Medulla oblongata (tissue), 1 donor: ENCODE measurements at regions not wholly inside any gene's neighbourhood (a gene's known extent, or its start where the extent isn't known, plus 50 kb on each side); places are given as distances from the start of the nearest gene placed in this dataset.

Source experiments
- DNase-seq: peaks from one replicate; pipeline ENCODE4 v3.0.0-alpha.2; 2015; ENCODE audit errors: extremely low spot score

DNA sequence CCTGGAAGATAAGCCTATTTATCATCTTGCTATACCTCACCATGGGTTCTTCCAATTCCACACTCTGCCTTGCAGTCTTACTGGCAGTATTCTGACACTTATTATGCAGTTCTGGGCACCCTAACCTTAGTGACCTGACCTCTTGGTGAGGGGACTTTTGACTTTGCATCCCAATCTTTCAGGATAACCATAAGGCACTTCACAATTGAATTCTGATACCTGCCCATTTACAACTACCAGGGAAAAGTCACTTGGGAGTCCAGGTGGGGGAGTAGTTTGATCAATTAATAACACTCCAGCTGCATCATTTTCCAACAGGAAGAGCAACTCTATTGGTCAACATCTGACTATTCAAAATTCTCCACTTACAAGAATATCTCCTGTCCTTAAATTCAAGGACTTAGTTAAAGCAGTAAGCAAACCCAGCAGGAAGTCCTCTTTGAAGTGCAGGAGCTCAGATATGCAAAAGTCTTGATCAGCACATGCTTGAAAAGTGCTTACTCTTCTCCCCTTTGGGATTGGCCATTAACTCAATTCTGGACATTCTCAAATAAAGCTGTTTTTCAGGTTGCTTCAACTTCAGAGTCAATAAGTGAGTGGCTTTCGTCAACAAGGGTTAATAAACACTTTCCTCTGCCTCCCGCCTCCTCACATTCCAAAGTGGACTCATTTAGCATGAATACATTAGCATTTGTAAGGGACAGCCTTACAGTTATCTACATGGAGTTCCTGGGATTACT, 177.4 kb upstream of the NRIP1 start:
- DNase-seq = no peak

DNA sequence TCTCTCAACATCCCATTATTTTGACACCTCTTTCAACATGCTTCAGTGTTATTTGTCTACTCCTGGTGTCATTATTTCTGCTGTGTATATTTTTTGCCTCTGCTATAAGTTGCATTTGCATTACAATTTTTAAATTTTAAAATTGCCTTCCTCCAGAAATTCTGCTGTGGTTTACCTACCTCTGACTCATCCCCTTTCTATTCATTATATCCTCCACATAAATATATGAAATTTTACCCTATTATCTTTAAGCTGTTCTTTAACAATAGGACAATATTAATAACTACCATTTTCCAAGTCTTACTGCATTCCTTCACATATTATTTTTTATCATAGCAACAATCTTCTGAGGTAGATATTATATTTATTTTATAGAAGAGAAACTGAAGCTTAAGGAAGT, 178.1 kb upstream of the NRIP1 start:
- DNase-seq = no peak

DNA sequence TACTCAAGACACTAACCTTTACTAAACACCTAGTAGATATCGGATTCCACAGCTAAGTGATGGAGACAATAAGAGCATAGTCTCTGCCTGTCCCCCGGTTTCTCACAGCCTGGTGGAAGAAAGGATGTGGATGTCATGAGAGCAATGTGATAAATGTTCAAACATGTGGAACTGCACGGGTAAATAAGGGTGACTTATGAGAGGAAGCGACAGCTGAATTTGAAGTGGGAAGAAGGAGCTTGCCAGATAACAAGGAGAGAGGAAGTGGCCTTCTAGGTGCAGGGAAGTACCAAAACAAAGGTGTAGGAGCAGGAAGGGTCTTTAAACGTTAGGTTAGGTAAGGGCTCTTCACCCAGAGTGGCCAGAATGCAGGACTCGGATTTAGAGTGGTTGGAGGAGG, 178.6 kb upstream of the NRIP1 start:
- DNase-seq = no peak

DNA sequence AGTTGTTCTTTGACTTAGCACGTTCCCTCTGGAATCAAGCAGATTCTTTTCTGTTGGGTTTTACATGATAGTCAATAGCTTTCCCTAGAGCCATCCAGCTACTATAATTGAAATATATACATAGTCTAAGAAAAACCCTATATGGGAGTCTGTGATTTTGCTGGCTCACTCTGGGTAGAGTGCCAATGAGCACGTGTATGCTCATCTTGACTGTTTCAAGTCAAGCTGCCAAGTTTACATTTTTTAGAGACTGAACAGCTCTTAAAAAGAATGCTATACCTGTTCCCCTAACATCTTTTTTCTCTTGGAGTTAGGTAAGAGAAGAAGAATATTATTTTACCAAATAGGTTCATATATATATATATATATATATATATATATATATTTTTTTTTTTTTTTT, 182.8 kb upstream of the NRIP1 start:
- no peak for DNase-seq

DNA sequence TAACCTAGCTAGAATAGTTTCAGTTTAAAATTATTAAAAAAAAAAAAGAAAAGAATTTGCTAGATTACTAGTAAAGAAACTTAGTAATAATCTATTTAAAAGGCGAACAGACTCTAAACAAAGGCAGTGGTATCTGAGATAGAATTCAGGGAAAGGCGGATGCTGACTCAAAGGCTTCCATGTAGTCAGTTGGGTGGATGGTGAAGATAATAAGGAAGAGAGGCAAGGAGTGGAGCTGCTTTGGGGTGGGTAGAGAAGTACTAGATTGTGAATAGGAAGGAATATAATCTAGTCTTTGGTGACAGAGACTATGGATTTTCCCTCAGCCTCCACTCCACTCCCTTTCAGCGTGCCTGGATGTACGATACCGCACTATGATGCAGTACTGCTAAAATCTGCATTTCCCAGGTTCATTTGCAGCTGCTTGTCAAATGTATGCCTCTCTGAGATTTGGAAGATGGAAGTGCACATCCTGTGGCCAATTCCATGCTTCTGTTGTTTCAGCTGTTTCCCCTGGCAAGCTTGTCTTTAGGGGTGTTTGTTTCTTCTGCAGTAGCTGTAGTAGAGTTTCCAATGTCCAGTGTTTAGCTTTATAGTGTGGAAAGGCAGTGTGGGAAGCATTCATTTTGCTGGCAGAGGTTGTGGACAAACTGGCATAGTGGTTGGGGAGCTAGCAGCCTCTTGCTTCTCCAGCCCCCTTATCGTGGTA, 184.6 kb upstream of the NRIP1 start:
- no peak for DNase-seq

DNA sequence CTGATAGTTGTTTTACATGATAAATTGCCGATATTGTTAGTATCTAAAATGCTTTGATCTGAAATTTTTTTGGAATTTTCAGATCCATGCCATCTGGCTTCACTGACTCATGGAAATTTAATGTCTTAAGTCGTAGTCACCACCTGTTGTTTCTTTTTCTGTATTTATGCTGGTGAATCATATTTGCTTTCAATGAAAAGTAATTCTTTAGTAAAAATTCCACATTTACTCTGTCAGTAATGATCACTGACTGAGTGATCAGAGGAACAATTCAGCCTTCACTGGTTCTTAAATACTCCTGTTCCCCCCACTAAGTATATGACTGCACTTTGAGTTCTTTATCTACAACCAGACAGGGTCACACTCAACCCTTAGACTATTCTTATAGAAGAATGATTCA, 185.6 kb upstream of the NRIP1 start:
- no peak for DNase-seq

DNA sequence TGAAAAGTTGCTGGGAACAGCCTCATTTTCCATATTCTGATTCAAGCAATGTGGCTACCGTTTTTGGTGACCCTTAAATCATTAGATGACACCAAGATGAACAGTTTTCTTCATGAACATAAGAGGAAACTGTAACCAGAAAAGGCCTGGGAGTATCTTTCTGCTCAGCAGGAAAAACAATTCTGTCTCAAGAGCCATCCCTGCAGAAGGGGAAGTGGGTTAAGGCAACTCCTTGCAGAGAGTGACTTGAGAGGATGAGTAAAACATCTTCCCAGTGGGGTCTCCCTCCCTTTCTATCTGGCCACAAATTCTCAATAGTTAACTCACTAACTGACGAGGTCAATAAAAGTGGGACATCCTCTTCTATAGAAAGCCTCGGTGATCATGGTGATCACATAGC, 187.6 kb upstream of the NRIP1 start:
- no peak for DNase-seq

DNA sequence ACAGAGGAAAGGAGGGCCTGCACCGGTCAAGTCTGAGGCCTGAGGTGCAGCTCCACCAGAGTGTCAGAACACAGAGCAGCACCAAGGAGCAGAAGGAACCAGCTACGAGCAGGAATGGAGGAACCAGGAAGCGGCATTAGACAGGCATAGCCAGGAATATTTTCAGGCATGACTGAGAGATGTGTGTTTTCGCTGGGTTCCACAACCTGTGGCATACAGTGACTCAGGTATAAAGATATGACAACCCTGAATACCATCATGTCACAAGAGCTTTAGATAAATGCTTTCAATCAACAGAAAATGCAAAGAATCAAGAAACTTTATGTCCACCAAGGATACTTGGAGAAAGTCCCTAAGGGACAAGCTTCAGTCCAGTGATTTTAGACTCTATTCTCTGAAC, 189.3 kb upstream of the NRIP1 start:
- no peak for DNase-seq

DNA sequence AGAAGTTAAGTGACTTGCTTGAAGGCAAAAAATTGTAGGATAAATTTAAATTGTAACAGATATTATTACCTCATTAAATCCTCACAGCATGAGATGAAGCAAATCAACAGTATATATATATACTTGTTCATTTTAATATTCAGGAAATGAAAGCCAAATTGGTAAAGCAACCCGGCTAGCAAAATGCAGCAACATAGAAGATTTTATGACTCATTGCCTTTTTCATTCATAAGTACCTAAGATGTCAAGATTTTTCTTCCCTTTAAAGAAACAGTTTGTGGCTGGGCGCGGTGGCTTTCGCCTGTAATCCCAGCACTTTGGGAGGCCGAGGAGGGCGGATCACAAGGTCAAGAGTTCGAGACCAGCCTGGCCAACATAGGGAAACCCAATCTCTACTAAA, 190.5 kb upstream of the NRIP1 start:
- no peak for DNase-seq

DNA sequence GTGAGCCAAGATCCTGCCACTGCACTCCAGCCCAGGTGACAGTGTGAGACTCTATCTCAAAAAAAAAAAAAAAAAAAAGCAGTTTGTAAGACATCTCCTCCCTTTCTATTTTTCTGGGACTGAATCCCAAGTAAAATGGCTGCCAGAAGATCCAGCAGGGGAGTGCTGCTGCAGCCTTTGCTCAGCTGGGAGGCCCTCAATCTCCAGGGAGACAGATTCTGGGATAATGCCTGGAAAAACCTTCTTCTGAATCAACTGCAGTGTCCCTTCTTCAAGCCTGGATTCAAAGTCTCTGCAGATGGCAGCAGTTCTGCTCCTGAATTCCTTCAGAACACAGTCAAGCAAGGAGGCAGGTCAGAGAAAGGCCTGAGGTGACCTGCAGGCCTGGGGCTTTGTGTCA, 191.0 kb upstream of the NRIP1 start:
- peak; percentile 56 for DNase-seq

DNA sequence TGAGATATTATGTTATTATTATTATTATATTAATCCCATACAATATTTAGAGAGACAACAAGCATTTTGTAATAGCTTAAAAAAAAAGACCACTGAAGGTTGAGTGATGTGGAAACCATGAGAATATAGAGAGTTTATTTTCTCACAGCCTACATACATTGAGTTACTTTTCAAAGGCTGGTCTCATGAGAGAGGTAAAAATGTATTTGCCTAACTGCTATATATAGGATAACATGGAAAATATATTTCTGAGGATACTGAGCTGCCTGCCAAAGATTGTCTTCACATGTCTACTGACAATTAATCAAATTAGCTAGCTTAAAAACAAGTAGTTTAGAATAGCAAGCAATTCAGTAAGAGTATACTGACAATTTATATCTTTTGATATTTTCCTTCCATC, 192.2 kb upstream of the NRIP1 start:
- DNase-seq = no peak

DNA sequence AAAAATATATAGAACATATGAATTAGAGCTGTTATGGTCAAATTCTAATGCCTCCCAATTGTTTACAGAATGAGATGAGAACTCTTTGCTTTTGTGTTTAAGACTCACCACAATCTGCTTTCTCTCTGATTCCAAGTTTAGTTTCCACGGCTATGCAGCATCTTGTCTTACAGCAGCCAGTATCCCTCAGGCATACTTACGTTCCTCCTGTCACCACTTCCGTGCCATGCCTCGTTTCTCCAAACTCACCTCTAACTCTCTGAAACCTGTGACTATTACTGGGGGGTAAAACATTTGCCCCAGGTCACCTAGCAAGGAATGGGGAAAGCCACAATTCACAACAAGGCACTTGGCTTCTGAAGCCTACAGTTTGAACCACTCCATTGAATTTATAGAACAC, 192.8 kb upstream of the NRIP1 start:
- DNase-seq = no peak

DNA sequence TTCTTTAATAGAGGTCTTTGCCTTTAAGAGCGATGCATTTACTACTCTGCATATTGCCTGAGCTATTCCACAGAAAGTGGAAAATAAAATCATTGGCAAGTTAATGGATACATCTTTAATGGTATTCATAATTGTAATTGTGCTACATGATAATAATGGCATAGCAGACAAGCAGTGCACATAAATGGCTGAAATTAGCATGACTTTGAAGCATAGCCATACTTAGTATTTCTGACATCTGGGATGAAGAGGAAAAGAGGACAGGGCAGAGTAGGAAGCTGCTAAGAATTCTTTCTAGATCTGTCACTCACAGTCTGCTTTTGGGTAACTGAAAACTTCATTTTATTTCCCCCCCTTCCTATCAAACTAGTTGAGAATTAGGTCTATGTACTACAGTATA, 195.0 kb upstream of the NRIP1 start:
- DNase-seq = no peak

DNA sequence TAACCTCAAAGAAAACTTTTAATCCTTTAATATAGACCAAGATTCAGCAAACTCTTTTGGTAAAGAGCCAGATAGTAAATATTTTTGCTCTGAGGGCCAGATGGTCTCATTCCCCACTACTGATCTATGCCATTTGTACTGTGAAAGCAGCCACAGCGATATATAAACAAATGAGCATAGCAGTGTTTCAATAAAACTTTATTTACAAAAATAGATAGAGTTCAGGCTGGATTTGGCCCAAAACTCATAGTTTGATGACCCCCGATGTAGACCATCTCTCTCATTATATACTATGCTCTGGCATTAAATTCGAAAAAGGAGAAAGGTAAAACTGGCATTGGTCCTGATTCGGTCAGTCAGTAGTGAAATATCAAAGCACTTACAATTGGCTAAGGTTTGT, 195.8 kb upstream of the NRIP1 start:
- no peak for DNase-seq

DNA sequence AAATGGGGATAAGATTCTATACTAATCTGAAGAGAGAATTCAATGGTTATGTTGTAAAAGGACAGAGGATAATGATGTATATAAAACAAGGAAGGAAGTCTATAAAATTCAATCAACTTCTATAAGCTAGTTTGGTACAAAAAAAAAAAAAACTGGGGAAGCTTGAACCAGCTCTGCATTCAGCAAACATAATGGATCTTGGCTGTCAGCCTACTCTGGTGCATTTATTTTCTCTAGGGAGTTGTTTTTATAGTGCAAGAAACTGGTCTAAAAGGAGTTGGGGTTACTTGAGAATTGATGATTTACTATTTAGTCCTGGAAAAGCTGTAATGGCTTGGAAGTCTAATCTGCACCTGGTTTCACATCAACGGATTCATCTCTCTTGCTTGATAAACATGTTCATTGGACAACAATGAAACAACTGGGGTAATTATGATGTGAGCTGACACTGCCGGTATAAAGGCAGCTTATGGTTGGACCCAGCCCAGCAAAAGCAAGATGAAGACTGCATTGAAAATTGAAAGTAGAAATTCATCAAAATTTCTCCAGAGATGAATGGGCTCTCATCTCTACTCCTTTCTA, 199.4 kb upstream of the NRIP1 start:
- DNase-seq = no peak

DNA sequence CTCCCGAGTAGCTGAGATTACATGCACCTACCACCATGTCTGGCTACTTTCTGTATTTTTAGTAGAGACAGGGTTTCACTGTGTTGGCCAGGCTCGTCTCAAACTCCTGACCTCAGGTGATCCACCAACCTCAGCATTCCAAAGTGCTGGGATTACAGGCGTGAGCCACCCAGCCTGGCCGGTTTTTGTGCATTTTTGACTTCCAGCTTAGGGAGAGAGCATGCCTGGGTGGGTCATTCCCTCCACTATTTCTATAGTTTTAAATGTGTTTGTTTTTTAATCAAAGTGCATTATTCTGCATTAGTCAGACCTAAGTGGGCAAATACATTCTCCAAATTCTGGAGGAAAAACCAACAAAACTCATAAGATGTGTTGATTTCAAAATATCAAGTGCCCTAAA, 207.4 kb upstream of the NRIP1 start:
- DNase-seq = no peak

DNA sequence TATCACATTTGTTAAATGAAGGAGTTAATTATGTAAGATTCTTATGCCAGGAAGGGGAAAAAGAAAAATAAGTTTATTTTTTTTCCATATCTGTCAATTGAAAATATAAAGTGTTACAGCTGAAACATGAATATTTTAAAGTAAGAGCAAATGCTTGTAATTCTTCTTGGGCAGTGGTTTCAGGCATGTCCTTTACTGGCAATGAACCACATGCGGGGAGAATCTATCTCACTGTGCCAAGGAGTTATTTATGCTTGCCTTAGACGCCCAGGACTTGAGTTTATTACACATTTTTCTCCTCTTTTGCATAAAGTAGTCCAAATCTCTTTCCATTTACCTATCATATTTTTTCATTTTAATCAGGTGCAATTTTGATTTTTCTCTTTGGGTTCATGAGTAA, 207.8 kb upstream of the NRIP1 start:
- no peak for DNase-seq

DNA sequence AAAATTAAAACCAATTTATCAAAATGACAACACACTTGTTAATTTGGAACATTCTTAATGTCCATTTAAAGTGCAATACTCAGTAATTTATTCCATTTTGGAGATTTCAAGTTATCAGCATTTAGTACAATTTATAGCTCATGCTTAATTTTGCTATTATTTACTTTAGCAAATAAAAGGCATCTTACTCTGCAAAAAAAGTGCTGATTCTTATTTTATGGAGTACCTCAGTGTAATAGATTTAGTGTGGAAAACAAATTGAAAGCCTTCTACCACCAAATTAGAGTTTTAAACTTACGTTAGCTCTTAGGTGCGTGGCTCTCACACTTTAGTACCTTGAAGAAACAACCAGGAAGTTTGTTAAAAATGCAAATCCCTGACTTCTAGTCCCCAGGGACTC, 208.4 kb upstream of the NRIP1 start:
- no peak for DNase-seq

DNA sequence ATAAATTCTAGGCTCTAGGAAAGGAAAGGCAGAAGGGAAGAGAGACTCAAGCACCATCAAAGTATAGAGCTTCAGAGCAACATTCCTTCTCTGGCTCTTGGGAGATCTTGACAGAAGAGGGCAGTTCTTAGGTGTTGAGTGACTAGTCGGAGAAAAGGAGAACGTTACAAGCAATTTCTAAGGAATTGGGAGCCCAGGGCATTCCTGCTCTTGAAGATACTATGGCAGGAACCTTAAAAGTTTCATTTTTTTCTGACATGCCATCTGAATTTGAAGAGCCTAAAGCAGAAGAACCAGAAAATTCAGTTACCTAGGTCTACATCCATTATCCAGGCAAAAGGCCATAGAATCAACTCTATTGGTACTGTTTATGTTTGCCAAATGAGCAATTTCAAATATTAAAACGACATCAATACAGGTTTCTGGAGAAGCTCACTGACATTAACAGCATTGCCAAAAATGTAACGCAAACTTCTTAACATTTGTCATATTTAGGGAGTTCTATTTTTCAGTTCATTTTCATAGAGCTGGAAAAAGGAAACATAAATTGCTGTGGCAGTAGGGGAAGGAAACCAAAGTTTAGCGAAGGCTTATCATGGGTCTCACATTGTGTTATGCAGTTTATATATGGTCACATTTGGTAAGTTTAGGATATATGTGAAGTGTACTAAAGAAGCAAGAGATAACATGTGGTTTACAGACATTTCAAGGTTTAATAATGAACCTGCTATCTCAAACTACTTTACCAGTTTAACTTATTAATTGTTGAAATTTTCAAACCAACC, 210.1 kb upstream of the NRIP1 start:
- DNase-seq = no peak

DNA sequence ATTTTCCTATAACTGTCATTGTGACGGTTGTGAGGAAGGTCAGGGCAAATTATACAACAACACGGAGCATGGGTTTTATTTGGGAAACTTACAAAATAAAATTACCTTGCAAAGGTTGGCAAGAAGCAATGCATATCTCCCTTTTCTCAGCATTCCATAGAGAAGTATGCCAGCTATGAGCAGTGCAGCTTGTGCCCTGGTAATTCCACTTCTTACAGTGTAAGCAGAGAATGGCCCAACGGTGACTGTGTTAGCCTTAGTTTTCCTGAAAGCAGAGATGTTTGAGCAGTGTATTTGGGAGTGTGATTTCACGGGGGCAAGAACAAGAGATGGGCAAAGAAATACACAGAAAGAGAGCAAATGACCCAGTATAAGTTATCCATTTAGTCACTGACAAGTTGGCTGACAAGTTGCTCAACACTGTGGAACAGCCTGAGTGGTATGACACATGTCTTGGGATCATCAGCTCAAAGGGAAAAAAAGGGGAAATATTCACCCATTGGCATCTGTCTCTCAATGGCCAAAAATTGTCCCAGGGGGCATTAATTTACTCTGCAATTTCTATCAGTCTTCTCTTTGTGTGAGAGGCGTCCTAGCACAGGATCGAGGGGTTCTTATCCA, 210.9 kb upstream of the NRIP1 start:
- no peak for DNase-seq

DNA sequence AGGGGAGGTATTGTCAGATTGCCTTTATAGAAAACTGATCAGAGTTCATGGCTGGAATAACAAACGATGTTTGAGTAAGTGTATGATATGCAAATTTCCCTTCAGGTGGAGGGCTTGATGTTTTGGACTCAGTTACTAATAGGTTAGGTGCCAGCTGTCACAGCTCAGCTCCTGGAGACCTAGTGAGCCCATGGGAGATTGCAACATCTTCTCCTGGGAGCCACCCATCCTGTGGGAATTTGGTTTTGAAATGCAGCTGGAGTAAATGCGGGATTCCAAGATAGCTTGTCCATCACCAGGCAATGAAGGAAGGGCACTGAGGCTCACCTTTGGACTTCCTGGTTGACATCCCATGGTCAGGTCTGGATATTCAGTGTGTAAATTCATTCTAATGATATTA, 211.4 kb upstream of the NRIP1 start:
- no peak for DNase-seq

DNA sequence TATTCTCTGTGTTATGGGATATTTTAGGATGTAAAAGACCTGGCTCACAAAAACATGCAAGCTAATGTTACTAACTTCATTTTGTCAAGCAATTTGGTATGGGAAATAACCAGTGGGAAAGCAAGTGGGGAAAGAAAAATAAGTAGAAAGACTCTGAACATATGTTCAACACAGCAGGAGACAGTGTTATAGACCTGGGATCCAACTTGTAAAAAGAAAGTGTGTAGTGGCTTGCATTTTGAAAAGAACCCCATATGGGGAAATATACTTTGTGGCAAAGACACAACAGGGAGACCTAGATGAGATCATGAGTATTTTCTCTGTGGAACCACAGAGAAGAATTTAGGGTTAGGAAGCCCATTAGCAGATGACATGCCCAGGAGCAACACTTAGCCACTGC, 212.7 kb upstream of the NRIP1 start:
- DNase-seq = no peak
